HG02885 (cell line): ENCODE measurements at regions not wholly inside any gene's neighbourhood (a gene's known extent, or its start where the extent isn't known, plus 50 kb on each side); places are given as distances from the start of the nearest gene placed in this dataset.

Experiments used
- ATAC-seq: cut with Tn5 transposase; IDR thresholded peaks from one replicate; pipeline ENCODE4 v1.9.1; 2021; ENCODE audit warnings: mild to moderate bottlenecking; ENCODE audit not compliant: unreplicated experiment, poor library complexity

DNA sequence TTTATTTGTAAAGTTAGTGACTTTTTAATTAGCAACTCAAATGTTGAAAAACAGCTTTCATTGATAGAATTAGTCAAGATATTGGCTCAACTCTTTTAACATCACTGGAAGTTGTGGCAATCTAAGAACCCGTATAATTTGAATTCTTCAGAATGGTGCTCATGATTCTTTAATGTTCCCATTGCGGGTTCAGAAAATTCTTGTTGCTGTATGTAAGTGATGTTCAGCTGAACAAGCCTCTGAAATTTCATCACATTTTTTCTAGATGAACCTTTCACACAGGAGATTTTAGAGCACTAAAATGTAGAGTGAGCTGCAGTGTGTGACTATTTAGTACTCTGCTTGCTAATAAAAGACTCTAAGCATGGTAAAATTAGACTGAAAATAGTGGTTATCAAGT, 1317.7 kb downstream of the FSTL5 start:
- no peak for ATAC-seq

DNA sequence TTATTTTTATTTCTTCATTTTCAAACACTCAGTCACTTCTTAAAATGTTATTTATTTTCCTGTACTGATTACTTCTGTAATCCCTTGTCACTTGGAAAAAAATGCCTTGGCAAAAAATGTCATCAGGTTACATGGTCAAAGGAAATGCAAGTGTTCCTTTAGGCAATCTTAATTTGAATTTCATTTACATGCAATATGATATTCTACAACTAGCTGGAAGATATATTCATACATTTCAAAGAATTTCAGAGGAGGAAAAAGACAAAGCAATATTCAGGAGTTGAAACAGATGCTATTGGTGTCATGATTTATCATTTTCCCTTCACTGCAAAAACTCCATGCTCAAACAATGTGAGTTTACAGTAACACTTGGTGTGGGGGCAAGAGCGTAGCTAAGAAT, 1316.6 kb downstream of the FSTL5 start:
- ATAC-seq, result no peak

DNA sequence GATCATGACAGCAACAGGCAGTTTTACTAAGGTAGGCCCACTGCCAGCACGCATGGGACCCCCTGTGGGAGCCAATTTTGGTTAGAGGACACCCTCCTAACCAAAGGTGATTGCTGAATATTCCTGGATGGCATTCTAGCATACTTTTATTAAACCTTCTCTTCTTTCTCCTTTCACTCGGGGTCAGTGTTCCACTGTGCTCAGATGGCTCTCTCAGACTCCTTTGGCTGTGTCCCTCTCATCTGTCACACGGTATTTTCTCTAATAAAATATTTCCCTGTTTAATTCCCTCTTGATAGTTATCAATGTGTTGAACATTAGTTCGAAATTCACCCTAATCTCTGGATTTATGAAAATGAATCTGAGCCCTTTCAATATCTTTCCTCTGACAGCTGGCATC, 1315.3 kb downstream of the FSTL5 start:
- no peak for ATAC-seq

DNA sequence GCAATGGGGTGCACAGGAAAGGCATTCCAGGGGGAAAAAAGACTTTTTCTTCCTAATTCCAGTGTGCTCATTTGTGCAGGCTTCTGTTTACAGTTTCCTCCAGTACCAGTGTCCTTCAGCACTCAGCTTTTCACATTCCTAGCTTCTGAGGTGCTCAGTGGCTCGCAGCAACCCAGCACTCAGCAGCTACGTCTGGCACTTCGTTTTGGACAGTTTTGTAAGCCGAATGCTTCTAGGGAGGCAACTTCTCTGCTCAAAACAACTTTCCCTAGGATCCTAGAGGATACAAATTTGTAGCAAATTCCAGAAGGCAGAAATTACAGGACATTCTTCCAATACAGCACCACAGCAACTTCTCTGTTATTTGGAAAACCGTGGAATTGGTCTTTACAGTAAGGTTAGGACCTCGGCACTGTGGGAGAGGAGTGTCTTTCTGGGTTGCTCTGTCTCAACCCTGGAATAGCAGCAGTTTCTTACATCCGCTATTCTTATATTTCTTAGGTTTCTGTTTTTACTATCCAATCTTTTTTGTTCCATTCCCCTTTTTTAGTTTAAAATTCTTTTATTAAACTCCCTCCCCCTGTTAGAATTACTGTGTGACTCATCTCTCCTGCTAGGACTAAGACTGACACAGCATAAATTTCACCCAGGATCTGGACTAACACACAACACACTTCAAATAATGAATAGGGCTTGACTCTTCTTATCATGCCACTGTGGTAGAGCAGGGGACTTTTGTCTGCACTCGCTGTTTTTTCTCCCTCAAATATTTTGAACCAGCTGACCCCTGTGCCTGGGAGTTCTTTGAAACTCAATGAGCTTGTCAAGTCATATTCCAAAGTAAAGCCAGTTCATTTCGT, 1314.7 kb downstream of the FSTL5 start:
- no peak for ATAC-seq

DNA sequence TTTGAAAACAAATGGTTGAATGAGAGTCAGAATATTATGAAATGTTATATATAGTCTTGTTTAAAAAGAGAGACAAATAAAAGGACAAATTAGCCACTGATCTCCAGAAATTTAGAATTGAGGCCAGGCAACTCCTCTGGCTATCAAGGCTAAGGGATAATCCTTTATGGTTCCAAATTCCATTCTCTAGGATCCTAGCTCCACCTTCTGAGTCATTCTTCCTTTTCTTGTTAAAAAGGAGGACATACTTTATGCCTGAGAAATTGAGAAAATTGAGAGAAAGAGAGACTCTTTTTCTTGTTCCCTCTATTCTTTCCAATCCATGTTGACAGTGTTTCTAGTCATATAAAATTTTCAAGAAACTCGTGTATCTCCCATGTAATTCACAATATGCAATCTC, 1299.5 kb downstream of the FSTL5 start:
- ATAC-seq, result no peak

DNA sequence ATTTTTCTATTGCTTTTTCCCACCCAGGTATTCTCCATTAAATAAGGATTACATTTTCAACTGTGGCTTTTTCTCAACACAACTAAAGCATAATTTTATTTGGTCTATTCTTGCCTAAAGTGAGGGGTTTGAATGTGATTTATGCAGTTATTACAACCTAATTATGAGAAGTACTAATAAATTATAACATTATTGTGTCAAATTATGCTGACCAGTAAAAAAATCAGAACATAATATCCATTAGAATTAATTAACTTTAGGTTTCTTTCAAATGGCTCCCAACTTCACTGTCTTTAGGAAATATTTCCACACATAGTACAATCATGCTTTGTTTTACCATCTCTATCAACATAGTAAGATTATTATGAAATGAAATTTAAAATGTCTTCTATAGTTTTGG, 1293.9 kb downstream of the FSTL5 start:
- no peak for ATAC-seq

DNA sequence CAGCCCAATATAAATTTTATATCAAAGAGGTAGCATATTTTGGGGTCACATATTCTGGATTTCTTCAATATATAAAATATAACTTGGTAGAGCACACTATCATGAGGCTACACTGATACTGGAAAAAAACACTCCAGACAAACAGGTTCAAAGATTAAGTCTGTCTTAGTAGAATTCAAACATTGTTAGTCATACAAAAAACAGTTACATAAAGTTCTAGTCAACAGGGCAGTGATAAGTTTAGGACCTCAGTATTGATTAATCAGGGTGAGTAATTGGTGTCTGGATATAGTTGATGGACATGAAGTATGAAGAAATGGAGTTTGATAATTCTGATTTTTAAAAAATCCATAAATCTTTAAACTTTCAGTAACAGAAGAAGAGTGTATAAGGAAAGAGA, 1291.3 kb downstream of the FSTL5 start:
- no peak for ATAC-seq

DNA sequence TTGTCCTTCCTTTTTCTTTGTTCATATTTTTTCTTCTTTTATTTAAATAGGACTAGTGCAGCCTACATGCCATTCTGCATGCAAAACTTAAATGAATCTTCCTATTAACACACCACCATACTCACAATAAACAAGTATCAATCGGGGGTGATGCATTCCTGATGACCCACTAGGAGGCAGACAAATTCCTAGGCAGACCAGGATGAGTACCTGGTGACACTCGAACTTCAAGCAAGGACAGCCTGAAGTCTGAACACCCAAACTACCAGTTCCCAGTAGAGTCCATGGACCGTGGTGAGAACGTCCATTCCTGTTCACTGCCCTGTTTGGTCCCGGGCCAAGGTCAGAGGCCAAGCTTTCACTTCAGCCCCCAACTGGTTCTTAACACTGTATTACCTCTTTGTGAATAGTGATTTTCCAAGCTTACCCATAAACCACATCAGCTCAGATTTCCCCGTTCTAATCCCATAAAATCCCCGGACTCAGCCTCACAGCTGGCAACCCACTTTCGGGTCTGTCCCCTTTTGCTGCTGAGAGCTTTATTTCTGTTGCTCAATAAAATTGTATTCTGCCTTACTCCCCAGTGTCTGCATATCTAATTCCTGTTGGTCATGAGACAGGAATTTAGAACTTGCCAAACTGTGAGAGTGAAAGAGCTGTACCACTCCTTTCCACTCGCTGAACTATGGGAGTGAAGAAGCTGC, 1286.6 kb downstream of the FSTL5 start:
- ATAC-seq, result no peak

DNA sequence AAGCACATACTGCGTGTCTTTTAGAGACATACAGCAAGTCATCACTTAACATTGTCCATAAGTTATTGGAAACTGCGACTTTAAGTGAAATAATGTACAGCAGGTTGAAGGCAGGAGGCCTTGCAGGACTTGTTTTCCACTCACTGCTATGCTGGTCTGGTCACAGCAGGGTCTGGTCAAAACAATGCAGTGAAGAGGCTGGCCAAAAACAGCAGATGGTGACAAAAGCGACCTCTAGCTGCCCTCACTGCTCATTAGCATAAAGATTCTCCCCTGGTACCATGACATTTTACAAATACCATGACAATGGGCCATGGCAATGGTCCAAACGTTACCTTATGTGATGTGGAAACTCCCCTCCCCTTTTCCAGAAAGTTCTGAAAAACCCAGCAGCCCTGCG, 1283.6 kb downstream of the FSTL5 start:
- ATAC-seq, result no peak

DNA sequence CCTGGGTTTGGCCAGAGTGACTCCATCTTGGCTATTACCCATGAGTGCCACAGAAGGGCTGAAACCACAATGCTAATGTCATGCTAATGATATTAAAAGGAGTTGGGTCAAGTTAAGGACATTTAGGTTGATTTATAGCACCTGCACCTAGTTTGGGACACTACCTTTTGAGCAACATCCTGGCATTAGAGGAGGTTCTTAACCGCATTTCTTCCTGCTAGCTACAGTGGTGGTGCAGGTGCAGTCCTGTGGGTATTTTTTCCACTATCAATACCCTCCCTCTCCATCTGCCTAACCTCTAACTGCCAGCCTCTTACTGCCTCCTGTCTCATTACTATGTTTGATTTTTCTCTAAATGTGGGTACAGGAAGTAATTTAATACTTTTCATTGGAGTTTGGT, 1276.1 kb downstream of the FSTL5 start:
- no peak for ATAC-seq

DNA sequence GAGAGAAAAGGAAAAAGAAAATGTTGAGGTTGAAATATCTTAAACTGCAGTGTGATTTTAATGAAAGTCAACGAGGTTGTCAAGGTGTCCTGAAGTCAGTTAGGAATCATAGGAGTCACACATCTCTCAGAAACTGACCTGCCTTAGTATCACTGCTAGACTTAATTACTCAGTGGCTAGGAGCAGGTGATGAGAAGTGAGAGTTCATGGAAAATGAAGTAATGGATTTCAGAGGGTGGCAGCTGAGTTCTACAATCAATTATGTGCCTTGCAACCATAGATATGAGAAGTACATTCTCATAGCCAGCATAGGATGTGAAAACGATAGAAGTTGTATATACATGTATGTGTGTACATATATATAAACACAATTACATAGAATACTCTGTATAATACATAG, 1269.7 kb downstream of the FSTL5 start:
- no peak for ATAC-seq

DNA sequence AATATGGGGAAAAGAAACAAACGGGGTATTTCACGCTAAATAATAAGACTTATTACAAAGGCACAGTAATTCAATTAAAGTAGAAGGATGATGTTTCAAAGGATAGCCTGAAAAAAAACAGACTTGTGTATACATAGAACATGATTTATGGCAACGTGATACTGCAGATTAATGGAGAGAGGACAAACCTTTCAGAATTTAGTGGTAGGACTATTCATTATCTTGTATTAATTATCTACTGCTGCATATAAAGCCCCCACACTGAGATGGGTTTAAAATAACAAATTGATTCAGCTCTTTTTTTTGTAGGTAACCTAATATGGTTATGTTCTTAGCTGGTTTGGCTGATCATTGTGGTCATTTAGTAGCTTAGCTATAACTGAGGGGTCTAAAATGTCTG, 1269.0 kb downstream of the FSTL5 start:
- no peak for ATAC-seq

DNA sequence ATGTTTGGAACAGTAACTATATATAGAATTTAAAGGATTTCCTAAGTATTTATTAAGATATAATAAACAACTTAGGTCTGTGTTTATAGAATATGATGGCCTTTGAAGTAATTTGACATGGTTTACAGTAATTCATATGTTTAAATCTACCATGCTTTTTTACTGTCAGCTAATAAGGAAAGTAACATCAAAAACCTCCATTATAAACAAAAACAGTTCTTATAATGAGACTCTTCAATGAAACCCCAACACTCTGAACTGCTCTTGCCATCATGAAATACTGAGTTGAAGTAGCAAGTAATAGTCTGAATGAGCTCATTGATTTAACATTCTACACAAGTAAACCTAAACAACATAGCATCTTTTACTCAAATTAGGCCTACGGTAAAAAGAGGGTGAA, 1236.5 kb downstream of the FSTL5 start:
- ATAC-seq, result no peak

DNA sequence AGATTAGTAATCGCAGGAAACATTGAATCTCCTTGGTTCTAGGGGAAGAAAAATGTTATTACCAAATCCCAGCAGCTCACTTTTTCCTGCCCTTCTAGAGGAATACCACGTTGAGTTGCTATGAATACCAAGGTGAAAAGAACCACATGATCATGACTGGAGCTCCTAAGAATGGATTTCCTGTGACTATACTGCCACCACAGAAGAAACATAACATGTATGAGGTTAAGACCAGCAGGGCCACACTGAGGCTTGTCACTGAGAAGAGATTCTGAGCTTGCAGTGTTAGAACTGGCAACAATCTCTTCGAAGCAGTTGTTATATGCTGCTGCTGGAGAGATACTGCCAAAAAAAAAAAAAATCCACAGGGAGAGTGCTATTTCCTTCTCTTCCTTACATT, 1235.3 kb downstream of the FSTL5 start:
- ATAC-seq, result no peak

DNA sequence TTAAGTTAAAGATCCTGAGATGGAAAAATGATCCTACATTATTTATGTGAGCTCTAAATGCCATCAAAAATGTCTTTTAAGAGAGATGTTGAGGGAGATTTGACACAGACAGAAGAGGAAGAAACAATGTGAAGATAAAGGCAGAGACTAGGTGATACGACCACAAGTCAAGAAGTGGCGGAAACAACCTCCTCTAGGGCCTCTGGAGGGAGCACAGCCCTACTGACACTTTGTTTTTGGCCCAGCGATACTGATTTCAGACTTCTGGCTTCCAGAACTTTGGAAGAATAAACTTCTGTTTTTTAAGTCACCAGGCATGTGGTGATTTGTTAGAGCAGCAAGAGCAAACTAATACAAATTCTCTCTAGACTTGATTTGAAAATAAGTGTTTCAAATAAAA, 1216.1 kb downstream of the FSTL5 start:
- ATAC-seq, result no peak

DNA sequence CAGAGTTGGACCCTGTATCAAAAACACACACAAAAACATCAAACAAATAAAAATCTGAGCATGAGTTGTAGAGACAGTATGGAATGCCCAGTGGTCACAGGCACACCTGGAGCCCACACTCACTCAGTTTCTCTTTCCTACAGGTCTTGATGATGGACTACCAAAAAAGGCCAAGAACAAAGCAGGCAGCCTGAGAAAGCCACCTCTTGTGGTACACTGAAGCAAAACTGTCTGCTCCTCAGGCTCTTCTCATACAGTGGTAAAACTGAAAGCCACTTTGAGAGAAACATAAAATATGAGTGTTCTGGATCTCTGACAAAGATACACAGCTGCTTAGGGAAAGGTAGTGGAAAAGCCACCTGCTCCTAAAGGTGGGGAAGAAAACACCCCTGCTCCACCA, 1206.9 kb downstream of the FSTL5 start:
- ATAC-seq, result no peak

DNA sequence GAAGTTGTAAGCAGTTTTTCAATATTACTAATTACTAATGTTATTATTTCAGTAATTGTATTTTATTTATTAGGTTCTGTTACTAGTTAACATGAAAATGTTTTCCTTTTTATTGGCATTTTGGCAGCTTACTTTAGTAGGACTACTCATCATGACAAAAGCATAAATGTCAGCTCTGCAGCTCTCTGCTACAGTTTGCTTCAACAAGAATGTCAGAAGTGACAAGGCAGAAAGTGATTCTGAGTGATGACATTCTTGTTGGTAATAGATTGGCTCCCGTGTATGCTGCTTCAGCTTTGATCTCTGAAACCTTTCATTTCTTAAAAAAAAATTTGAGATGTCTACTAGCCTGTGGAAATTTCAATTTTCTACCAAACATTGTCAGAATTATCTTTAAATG, 1193.9 kb downstream of the FSTL5 start:
- no peak for ATAC-seq

DNA sequence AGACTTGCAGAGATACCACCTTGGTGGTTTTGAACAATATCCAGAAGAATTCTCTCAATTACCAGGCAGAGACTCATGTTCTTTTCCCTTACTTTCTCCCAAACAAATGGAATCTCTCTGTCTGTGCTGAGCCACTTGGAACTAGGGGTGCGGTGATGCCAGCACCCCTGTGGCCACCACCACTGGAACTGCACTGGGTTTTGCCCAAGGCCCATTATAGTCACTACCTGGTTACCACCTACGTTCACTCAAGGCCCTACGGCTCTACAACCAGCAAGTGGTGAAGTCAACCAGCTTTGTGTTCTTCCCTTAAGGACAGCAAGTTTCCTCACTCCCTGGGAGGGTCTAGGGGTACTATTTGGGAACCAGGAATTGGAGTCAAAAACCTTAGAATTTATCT, 1183.7 kb downstream of the FSTL5 start:
- ATAC-seq, result no peak

DNA sequence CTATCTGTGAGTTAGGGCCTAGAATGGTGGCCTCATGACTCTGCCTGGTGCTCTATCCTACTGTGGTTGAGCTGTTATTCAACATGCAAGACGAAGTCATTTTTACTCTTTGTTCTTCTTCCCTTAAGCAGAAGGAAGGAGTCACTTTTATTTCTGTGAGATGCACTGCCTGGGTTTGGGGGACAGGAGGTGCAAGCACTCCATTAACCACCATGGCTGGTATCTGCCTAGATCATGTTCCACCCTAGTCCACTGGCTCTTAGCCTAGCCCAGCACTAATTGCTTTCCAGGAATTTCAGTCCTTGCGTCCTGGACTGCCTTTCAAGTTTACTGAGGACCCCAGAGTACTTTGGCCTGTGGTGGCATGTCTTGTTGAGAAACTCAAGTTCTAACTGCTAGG, 1182.7 kb downstream of the FSTL5 start:
- ATAC-seq, result no peak

DNA sequence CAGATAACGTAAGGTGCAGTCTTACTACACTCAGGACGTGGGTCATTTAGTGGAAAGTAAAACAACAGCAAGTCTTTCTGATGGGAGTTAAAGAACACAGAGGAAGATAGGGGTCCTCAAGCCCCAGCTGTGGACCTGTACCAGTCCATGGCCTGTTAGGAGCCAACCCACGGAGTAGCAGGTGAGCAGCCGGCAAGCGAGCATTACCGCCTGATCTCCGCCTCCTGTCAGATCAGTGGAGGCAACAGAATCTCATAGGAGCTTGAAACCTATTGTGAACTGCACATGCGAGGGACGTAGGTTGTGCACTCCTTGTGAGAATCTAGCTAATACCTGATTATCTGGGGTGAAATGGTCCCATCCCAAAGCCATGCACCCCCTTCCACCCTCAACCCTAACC, 1180.8 kb downstream of the FSTL5 start:
- no peak for ATAC-seq

DNA sequence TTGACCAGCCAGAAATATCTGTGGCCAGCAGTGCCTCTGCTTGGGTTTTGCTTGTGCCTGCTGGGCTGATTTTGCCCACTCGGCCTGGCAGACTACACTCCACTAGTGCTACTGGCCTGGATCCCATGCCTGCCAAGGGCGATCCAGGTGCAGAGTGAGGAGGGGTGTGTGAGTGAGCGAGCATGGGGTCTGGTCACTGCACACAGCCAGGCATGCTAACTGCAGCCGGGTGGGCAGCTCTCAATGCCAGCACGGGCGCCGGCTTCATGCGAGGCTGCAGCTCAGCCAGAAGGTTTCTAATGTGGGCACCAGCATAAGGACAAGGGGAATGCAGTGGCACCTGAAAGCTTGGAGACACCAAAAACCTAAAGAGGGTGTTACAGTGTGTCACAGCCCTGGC, 1161.4 kb downstream of the FSTL5 start:
- ATAC-seq, result no peak
